Calu3 (cell line): ENCODE measurements at regions not wholly inside any gene's neighbourhood (a gene's known extent, or its start where the extent isn't known, plus 50 kb on each side); places are given as distances from the start of the nearest gene placed in this dataset.
"Not testable (repeated sequence)": the region's sequence is repeated elsewhere in the genome, so short reads cannot be mapped to it uniquely, and the experiment has no call there.

Experiments used
- BruUV-seq: library from RNA; stranded (reverse); fragments of 400-500 nt; replicated peaks from 2 replicates; lab custom pipeline; 2021; lab: Mats Ljungman, UMichigan
- CTCF ChIA-PET: fragments of 300-600 bp; sonication (Branson Sonifier 250); formaldehyde crosslinking; loops from one replicate; lab custom pipeline; 2022; ENCODE audit warnings: antibody characterized with exemption; lab: Charles Lee
- DNase-seq: peaks from one replicate; pipeline ENCODE4 v3.0.0; 2022
- H3K27ac Mint-ChIP-seq: one replicate; pipeline ENCODE4 v1.8.0; 2022; ENCODE audit warnings: mixed read lengths; ENCODE audit not compliant: unreplicated experiment
- H3K27me3 Mint-ChIP-seq: one replicate; pipeline ENCODE4 v1.8.0; 2022; ENCODE audit warnings: mixed read lengths; ENCODE audit not compliant: unreplicated experiment
- H3K36me3 Mint-ChIP-seq: one replicate; pipeline ENCODE4 v1.8.0; 2022; ENCODE audit warnings: mild to moderate bottlenecking, moderate library complexity, mixed read lengths; ENCODE audit not compliant: insufficient read depth, unreplicated experiment
- H3K4me1 Mint-ChIP-seq: one replicate; pipeline ENCODE4 v1.8.0; 2022; ENCODE audit warnings: mild to moderate bottlenecking, low read depth, mixed read lengths; ENCODE audit not compliant: unreplicated experiment
- H3K4me3 Mint-ChIP-seq: one replicate; pipeline ENCODE4 v1.8.0; 2022; ENCODE audit warnings: mild to moderate bottlenecking, low read depth, moderate library complexity, mixed read lengths; ENCODE audit not compliant: unreplicated experiment
- H3K9me3 Mint-ChIP-seq: one replicate; pipeline ENCODE4 v1.8.0; 2022; ENCODE audit warnings: low read depth, mixed read lengths; ENCODE audit not compliant: unreplicated experiment
- intact Hi-C: fragments of 100-400 bp; cut with micrococcal nuclease; formaldehyde crosslinking; loops from one replicate; pipeline ENCODE4 v1.10.0; 2022; ENCODE audit not compliant: unreplicated experiment
- TF ChIP-seq, protein P1 (sequence below): fragments of 200-600 bp; IDR thresholded peaks from one replicate; pipeline ENCODE4 v1.8.0; 2022; ENCODE audit warnings: antibody characterized with exemption; ENCODE audit not compliant: unreplicated experiment

DNA sequence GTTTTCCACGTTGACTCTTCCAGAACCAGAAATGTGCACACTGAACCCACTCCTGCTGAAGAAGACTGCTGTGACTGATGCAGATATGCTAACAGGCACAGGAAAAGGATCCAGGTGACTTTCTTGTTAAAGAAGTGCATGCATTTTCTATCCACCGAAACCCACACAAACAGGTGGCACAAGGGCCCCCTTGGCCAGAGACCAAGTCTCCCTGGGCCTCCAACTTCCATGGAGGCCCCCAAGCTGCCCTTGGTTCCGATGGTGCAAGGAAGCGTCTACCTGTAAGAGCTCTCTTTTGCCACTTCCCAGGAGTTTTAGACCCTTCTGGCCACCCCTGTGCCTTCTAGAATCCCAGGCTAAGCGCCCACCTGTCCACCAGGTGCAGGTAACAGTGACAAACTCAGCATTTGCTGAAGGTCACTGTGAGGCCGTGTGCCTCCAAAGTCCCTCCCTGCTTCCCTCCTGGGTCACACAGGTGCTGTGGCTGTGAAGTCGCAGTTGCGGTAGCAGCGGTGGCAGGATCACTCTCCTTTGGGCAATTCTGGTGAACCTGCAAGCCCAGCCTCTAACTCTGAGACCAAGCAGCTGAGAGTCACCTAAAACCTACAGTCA lies 134.8 kb downstream of the PXDC1 start:
- intact Hi-C loops: no loop called here
- TF ChIP-seq, protein P1, sequence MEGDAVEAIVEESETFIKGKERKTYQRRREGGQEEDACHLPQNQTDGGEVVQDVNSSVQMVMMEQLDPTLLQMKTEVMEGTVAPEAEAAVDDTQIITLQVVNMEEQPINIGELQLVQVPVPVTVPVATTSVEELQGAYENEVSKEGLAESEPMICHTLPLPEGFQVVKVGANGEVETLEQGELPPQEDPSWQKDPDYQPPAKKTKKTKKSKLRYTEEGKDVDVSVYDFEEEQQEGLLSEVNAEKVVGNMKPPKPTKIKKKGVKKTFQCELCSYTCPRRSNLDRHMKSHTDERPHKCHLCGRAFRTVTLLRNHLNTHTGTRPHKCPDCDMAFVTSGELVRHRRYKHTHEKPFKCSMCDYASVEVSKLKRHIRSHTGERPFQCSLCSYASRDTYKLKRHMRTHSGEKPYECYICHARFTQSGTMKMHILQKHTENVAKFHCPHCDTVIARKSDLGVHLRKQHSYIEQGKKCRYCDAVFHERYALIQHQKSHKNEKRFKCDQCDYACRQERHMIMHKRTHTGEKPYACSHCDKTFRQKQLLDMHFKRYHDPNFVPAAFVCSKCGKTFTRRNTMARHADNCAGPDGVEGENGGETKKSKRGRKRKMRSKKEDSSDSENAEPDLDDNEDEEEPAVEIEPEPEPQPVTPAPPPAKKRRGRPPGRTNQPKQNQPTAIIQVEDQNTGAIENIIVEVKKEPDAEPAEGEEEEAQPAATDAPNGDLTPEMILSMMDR: no peak
- Mint-ChIP-seq H3K4me1 (peaks cover 12% of the 10 kb centered on the region), H3K27me3 (peaks cover 46% of the 10 kb centered on the region), H3K9me3 (no peaks in the 10 kb centered on the region), H3K4me3 (no peak overlapping the region), H3K36me3 (no peaks in the 10 kb centered on the region), H3K27ac (no peak overlapping the region)
- no peak for DNase-seq
- CTCF ChIA-PET: no interaction called here
- no TSS peak for BruUV-seq

DNA sequence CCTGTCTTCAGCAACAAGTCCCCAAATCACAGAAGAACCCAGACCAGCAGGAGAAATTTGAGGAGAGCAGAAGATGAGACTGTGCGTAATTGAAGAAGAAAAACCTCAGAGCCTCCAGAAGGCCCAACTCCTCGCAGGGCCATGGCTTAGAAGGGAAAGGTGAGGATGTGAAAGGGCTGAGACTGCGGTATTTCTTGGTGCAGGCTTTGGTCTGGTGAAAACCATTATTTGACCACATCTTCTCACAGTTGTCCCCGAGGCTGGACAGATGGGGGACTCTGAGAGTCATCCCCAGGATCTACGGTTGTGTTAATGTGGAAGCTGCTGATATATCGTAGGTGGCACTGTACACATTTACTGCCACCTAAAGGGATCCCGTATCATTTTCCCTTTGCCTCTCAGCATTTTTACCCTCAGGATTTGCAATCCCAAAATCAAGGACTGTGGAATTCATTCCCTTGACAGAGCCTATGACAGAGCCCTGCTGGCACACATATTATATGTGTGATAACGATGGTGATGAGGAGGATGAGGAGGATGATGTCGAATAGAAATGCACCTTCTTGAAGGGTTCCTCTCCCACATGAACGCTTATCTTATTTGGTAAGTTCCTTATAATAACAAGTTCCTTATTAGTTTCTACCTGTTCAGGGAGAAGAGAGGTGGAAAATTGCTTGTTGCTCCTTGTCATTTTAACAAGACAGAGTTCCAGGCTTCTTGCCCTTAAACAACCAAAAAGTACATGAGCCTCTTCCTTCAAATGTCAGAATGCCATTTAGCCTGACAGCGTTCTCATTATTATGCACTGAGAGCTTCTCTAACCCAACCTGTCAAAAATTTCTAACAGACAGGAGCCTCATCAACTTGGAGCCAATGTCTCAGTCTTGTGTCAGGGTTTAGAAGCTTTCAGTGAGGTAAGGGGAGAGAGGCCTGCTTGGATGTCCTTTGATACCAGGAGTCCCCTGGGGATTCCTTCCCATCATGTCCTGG lies 135.8 kb downstream of the PXDC1 start:
- intact Hi-C loops: no loop called here
- H3K4me1 Mint-ChIP-seq: peaks cover 12% of the 10 kb centered on the region
- TF ChIP-seq, protein P1: no peak
- H3K4me3 Mint-ChIP-seq: no peak overlapping the region
- BruUV-seq: no TSS peak
- CTCF ChIA-PET: no interaction called here
- H3K36me3 Mint-ChIP-seq: no peaks in the 10 kb centered on the region
- no peak overlapping the region for H3K27ac Mint-ChIP-seq
- DNase-seq: no peak
- H3K27me3 Mint-ChIP-seq: peaks cover 46% of the 10 kb centered on the region
- H3K9me3 Mint-ChIP-seq: no peaks in the 10 kb centered on the region

DNA sequence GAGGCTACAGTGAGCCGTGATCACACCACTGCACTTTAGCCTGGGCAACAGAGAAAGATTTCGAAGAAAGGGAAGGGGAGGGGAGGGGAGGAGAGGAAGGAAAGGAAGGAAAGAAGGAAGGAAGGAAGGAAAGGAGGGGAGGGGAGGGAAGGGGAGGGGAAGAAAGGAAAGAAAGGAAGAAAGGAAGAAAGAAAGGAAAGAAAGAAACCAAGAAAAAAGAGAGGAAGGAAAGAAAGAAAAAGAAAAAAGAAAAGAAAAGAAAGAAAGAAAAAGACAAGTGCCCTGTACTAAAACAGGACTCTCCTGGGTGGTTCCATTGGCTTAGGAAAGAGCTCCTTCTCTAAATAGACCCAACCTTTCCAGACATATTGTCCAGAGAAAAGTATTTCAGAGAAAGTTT lies 136.6 kb downstream of the PXDC1 start:
- H3K4me3 Mint-ChIP-seq: no peak overlapping the region
- no TSS peak for BruUV-seq
- DNase-seq: no peak
- intact Hi-C loops: no loop called here
- CTCF ChIA-PET: no interaction called here
- TF ChIP-seq, protein P1: no peak
- no peaks in the 10 kb centered on the region for H3K36me3 Mint-ChIP-seq
- no peaks in the 10 kb centered on the region for H3K9me3 Mint-ChIP-seq
- H3K27ac Mint-ChIP-seq: no peak overlapping the region
- H3K27me3 Mint-ChIP-seq: peaks cover 46% of the 10 kb centered on the region
- H3K4me1 Mint-ChIP-seq: peaks cover 12% of the 10 kb centered on the region

DNA sequence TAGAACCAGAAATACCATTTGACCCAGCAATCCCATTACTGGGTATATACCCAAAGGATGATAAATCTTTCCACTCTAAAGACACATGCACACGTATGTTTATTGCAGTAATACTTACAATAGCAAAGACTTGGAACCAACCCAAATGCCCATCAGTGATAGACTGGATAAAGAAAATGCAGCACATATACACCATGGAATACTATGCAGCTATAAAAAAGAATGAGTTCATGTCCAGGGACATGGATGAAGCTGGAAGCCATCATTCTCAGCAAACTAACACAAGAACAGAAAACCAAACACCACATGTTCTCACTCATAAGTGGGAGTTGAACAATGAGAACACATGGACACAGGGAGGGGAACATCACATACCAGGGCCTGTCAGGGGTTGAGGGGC lies 137.9 kb downstream of the PXDC1 start:
- Mint-ChIP-seq H3K27me3 (peaks cover 59% of the 10 kb centered on the region), H3K4me1 (peaks cover 12% of the 10 kb centered on the region)
- CTCF ChIA-PET, BruUV-seq, H3K27ac Mint-ChIP-seq, H3K36me3 Mint-ChIP-seq, H3K4me3 Mint-ChIP-seq, DNase-seq, H3K9me3 Mint-ChIP-seq, intact Hi-C loops: not testable (repeated sequence)
